ENCODE measurements at regions not wholly inside any gene's neighbourhood (a gene's known extent, or its start where the extent isn't known, plus 50 kb on each side); places are given as distances from the start of the nearest gene placed in this dataset.

DNA sequence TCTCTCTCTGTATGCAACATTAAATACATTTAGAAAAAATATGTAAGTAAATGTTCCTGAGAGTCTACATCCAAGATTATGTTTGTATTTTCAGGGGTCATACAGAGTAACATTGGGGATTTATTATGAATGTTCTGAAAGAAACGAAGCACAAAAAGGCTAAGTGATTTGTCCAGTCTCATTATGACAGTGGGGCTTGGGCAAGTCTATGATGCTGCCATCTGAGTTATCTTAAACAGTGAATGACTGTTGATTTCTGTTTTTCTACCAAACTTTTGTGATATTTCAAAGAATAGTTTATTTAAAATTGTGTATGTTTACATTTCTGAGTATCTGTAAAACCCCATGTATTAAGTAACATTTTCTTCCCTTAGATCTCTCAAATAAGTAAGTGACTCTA, 481.2 kb upstream of the ZNF717 start:
- TF ChIP-seq POLR2A (IDR thresholded peaks at IDR 0.05; ENCODE audit: low read length) = no peak
- TF ChIP-seq GATA1 (IDR thresholded peaks at IDR 0.05; ENCODE audit: low read depth, low read length) = no peak

Data from erythroblast (primary cell).